ENCODE measurements at regions not wholly inside any gene's neighbourhood (a gene's known extent, or its start where the extent isn't known, plus 50 kb on each side); places are given as distances from the start of the nearest gene placed in this dataset.

- no peak overlapping the region for H3K4me3 ChIP-seq (ENCODE audit: low read depth, poor library complexity, severe bottlenecking)
- no peak for TF ChIP-seq POLR2A (IDR thresholded peaks at IDR 0.05)
- TF ChIP-seq CTCF (IDR thresholded peaks at IDR 0.05), result no peak
- peak in 1 of 2 donors; percentile 49 for DNase-seq (ENCODE audit: low spot score in 2 of 2)
- intact Hi-C loops (cut with DNase I; ENCODE audit: low total_unique reads), result no loop called here
These were observed 328.4 kb upstream of the DPH6 start for GRCh38 chr15:35874260-35874905.

- WGBS, 2 donors, result 33 to 38% methylated on average over 4 of the region's 4 CpGs
- no peak for DNase-seq (ENCODE audit: low spot score in 2 of 2)
- TF ChIP-seq CTCF (IDR thresholded peaks at IDR 0.05), result no peak
- TF ChIP-seq POLR2A (IDR thresholded peaks at IDR 0.05), result no peak
- H3K4me3 ChIP-seq (ENCODE audit: low read depth, poor library complexity, severe bottlenecking), result no peak overlapping the region
- intact Hi-C loops (cut with DNase I; ENCODE audit: low total_unique reads), result no loop called here
These were observed 330.8 kb upstream of the DPH6 start for GRCh38 chr15:35876762-35877161.

GRCh38 chr15:35880896-35881295, 334.9 kb upstream of the DPH6 start:
- intact Hi-C loops (cut with DNase I; ENCODE audit: low total_unique reads), result no loop called here
- no peak overlapping the region for H3K4me3 ChIP-seq (ENCODE audit: low read depth, poor library complexity, severe bottlenecking)
- TF ChIP-seq CTCF (IDR thresholded peaks at IDR 0.05) (no peak), POLR2A (IDR thresholded peaks at IDR 0.05) (no peak)
- WGBS, 2 donors, result 87 to 100% methylated on average over 3 of the region's 3 CpGs
- DNase-seq (ENCODE audit: low spot score in 2 of 2), result no peak

GRCh38 chr15:35885870-35886269, 339.9 kb upstream of the DPH6 start:
- 85 to 97% methylated on average over 1 of the region's 1 CpG for WGBS, 2 donors
- TF ChIP-seq CTCF (IDR thresholded peaks at IDR 0.05), result no peak
- TF ChIP-seq POLR2A (IDR thresholded peaks at IDR 0.05), result no peak

GRCh38 chr15:35886765-35887164, 340.8 kb upstream of the DPH6 start:
- DNase-seq (ENCODE audit: low spot score in 2 of 2), result no peak
- no peak overlapping the region for H3K4me3 ChIP-seq (ENCODE audit: low read depth, poor library complexity, severe bottlenecking)
- intact Hi-C loops (cut with DNase I; ENCODE audit: low total_unique reads), result no loop called here
- TF ChIP-seq CTCF (IDR thresholded peaks at IDR 0.05), result no peak
- TF ChIP-seq POLR2A (IDR thresholded peaks at IDR 0.05), result no peak

More at GRCh38 chr15:35885870-35886269, 339.9 kb upstream of the DPH6 start:
- DNase-seq (ENCODE audit: low spot score in 2 of 2), result no peak
- intact Hi-C loops (cut with DNase I; ENCODE audit: low total_unique reads), result no loop called here
- H3K4me3 ChIP-seq (ENCODE audit: low read depth, poor library complexity, severe bottlenecking), result no peak overlapping the region

- 61 to 70% methylated on average over 1 of the region's 1 CpG for WGBS, 2 donors
- intact Hi-C loops (cut with DNase I; ENCODE audit: low total_unique reads), result no loop called here
- TF ChIP-seq POLR2A (IDR thresholded peaks at IDR 0.05) (no peak), CTCF (IDR thresholded peaks at IDR 0.05) (no peak)
- DNase-seq (ENCODE audit: low spot score in 2 of 2), result no peak
- no peak overlapping the region for H3K4me3 ChIP-seq (ENCODE audit: low read depth, poor library complexity, severe bottlenecking)
These were observed 342.9 kb upstream of the DPH6 start for GRCh38 chr15:35888815-35889214.

Data from lower leg skin (tissue), 4 donors.